Caco-2 (cell line): ENCODE measurements at regions not wholly inside any gene's neighbourhood (a gene's known extent, or its start where the extent isn't known, plus 50 kb on each side); places are given as distances from the start of the nearest gene placed in this dataset.

Source experiments
- BruUV-seq: library from RNA; stranded (reverse); fragments of 400-500 nt; replicated peaks from 2 replicates; lab custom pipeline; 2021; lab: Mats Ljungman, UMichigan
- CTCF ChIA-PET: fragments of 300-600 bp; sonication (Branson Sonifier 250); formaldehyde crosslinking; loops from one replicate; lab custom pipeline; 2022; ENCODE audit warnings: antibody characterized with exemption; lab: Charles Lee
- POLR2A ChIA-PET: fragments of 300-600 bp; sonication (Branson Sonifier 250); formaldehyde crosslinking; loops from one replicate; lab custom pipeline; 2022; ENCODE audit warnings: antibody characterized with exemption; lab: Charles Lee
- DNase-seq, 2 experiments: peaks; one replicate each; pipeline versions ENCODE4 v3.0.0 to v3.0.0-alpha.2; 2020 to 2022
- H3K27me3 ChIP-seq: replicated peaks from 2 replicates; pipeline ENCODE4 v1.6.0; 2011; ENCODE audit warnings: low read length; ENCODE audit not compliant: control insufficient read depth, insufficient read depth
- H3K36me3 ChIP-seq: 2 replicates; pipeline ENCODE4 v1.5.1; 2011; ENCODE audit warnings: low read length; ENCODE audit not compliant: control insufficient read depth, insufficient read depth
- H3K4me1 ChIP-seq: fragments of 250-450 bp; sonication (Bioruptor Pico); 2 replicates; pipeline ENCODE4 v1.5.1; 2020; ENCODE audit warnings: mild to moderate bottlenecking
- H3K4me3 ChIP-seq: 2 replicates; pipeline ENCODE4 v1.5.1; 2011; ENCODE audit warnings: low read depth, mild to moderate bottlenecking, control low read depth, low read length
- H3K9me3 ChIP-seq: fragments of 250-450 bp; sonication (Bioruptor Pico); 2 replicates; pipeline ENCODE4 v1.5.1; 2020; ENCODE audit warnings: mild to moderate bottlenecking, moderate library complexity
- H3K27ac Mint-ChIP-seq: one replicate; pipeline ENCODE4 v1.8.0; 2022; ENCODE audit warnings: mixed read lengths; ENCODE audit not compliant: unreplicated experiment
- H3K27me3 Mint-ChIP-seq: one replicate; pipeline ENCODE4 v1.8.0; 2022; ENCODE audit warnings: mixed read lengths; ENCODE audit not compliant: insufficient read depth, unreplicated experiment
- H3K36me3 Mint-ChIP-seq: one replicate; pipeline ENCODE4 v1.8.0; 2022; ENCODE audit warnings: mild to moderate bottlenecking, mixed read lengths; ENCODE audit not compliant: insufficient read depth, unreplicated experiment
- H3K4me1 Mint-ChIP-seq: one replicate; pipeline ENCODE4 v1.8.0; 2022; ENCODE audit warnings: low read depth, mixed read lengths; ENCODE audit not compliant: unreplicated experiment
- H3K4me3 Mint-ChIP-seq: one replicate; pipeline ENCODE4 v1.8.0; 2022; ENCODE audit warnings: mild to moderate bottlenecking, moderate library complexity, mixed read lengths; ENCODE audit not compliant: unreplicated experiment
- H3K9me3 Mint-ChIP-seq: one replicate; pipeline ENCODE4 v1.8.0; 2022; ENCODE audit warnings: mixed read lengths; ENCODE audit not compliant: unreplicated experiment
- CTCF ChIP-seq, 2 experiments: fragments of 200-600 bp in 1 of 2; IDR thresholded peaks; 1 replicate in 1 of 2; 2 replicates in 1 of 2; pipeline versions ENCODE4 v1.5.1 to v1.8.0; 2011 to 2022; ENCODE audit warnings: antibody characterized with exemption in 1 of 2, control low read depth in 1 of 2, inconsistent platforms in 1 of 2, low read depth in 1 of 2, low read length in 1 of 2, mild to moderate bottlenecking in 1 of 2, moderate library complexity in 1 of 2; ENCODE audit not compliant: insufficient read depth in 1 of 2, severe bottlenecking in 1 of 2, unreplicated experiment in 1 of 2
- intact Hi-C: fragments of 100-400 bp; cut with micrococcal nuclease; formaldehyde crosslinking; loops from one replicate; pipeline ENCODE4 v1.10.0; 2022; ENCODE audit not compliant: unreplicated experiment

- CTCF ChIA-PET, result interaction anchor here (0.9 to 1.4 kb wide), 2 partner anchors 168 to 351 kb away, joined by 3 read pairs; no protein-coding TSS in a partner anchor
- no TSS peak for BruUV-seq
- no peak overlapping the region for H3K27ac Mint-ChIP-seq
- peak in 1 of 2 experiments; percentile 42 for DNase-seq
- H3K9me3 Mint-ChIP-seq, result no peaks in the 10 kb centered on the region
- H3K36me3 ChIP-seq, result no peaks in the 10 kb centered on the region
- no peaks in the 10 kb centered on the region for H3K4me1 ChIP-seq
- TF ChIP-seq CTCF (IDR thresholded peaks at IDR 0.05; ENCODE audit: insufficient read depth in 1 of 2, low read depth in 1 of 2, low read length in 1 of 2, severe bottlenecking in 1 of 2, unreplicated experiment in 1 of 2), result peak; percentile 60 to 66
- POLR2A ChIA-PET, result no interaction called here
- intact Hi-C loops, result loop anchor here (1.0 to 5.0 kb wide), 3 partner anchors 167 to 883 kb away; no protein-coding TSS in a partner anchor
- H3K9me3 ChIP-seq, result no peaks in the 10 kb centered on the region
- H3K4me3 Mint-ChIP-seq, result no peak overlapping the region
- peaks cover 14% of the 10 kb centered on the region for H3K27me3 Mint-ChIP-seq
- no peaks in the 10 kb centered on the region for H3K4me1 Mint-ChIP-seq
- H3K27me3 ChIP-seq, result no peaks in the 10 kb centered on the region; the same call in 1 of the 2 replicates
- no peak overlapping the region for H3K4me3 ChIP-seq
- no peaks in the 10 kb centered on the region for H3K36me3 Mint-ChIP-seq
These were observed 189.7 kb downstream of the SEC16B start for GRCh38 chr1:177780096-177780700.

- CTCF ChIA-PET, result interaction anchor here (1.4 kb wide), 1 partner anchor 351 kb away, joined by 3 read pairs; no protein-coding TSS in a partner anchor
- Histone ChIP-seq H3K4me1 (no peaks in the 10 kb centered on the region), H3K9me3 (no peaks in the 10 kb centered on the region), H3K27me3 (no peaks in the 10 kb centered on the region; the same call in 1 of the 2 replicates), H3K36me3 (no peaks in the 10 kb centered on the region), H3K4me3 (no peak overlapping the region)
- H3K4me1 Mint-ChIP-seq, result no peaks in the 10 kb centered on the region
- peaks cover 5% of the 10 kb centered on the region for H3K9me3 Mint-ChIP-seq
- no peak for TF ChIP-seq CTCF (IDR thresholded peaks at IDR 0.05; ENCODE audit: insufficient read depth in 1 of 2, low read depth in 1 of 2, low read length in 1 of 2, severe bottlenecking in 1 of 2, unreplicated experiment in 1 of 2)
- POLR2A ChIA-PET, result no interaction called here
- H3K27me3 Mint-ChIP-seq, result peaks cover 14% of the 10 kb centered on the region
- H3K36me3 Mint-ChIP-seq, result no peaks in the 10 kb centered on the region
- intact Hi-C loops, result loop anchor here (2.0 kb wide), 1 partner anchor 133 kb away; no protein-coding TSS in a partner anchor
- H3K27ac Mint-ChIP-seq, result no peak overlapping the region
- no peak for DNase-seq
- H3K4me3 Mint-ChIP-seq, result no peak overlapping the region
- no TSS peak for BruUV-seq
These were observed 190.5 kb downstream of the SEC16B start for GRCh38 chr1:177779166-177779965.

GRCh38 chr1:177775924-177776323 is 193.9 kb downstream of the SEC16B start:
- Histone ChIP-seq H3K9me3 (no peaks in the 10 kb centered on the region; the same call in 1 of the 2 replicates), H3K27me3 (no peaks in the 10 kb centered on the region), H3K4me3 (no peak overlapping the region), H3K4me1 (no peaks in the 10 kb centered on the region), H3K36me3 (no peaks in the 10 kb centered on the region)
- no peak for DNase-seq
- TF ChIP-seq CTCF (IDR thresholded peaks at IDR 0.05; ENCODE audit: insufficient read depth in 1 of 2, low read depth in 1 of 2, low read length in 1 of 2, severe bottlenecking in 1 of 2, unreplicated experiment in 1 of 2), result no peak
- Mint-ChIP-seq H3K9me3 (peaks cover 21% of the 10 kb centered on the region), H3K27ac (no peak overlapping the region), H3K27me3 (peaks cover 8% of the 10 kb centered on the region), H3K36me3 (no peaks in the 10 kb centered on the region), H3K4me3 (no peak overlapping the region), H3K4me1 (no peaks in the 10 kb centered on the region)
- intact Hi-C loops, result no loop called here
- ChIA-PET CTCF (no interaction called here), POLR2A (no interaction called here)
- no TSS peak for BruUV-seq
